ENCODE measurements at regions not wholly inside any gene's neighbourhood (a gene's known extent, or its start where the extent isn't known, plus 50 kb on each side); places are given as distances from the start of the nearest gene placed in this dataset.

- no peak for TF ChIP-seq CTCF (IDR thresholded peaks at IDR 0.05; ENCODE audit: insufficient read depth, low read length, poor library complexity, severe bottlenecking)
- TF ChIP-seq EZH2phosphoT487 (conservative IDR thresholded peaks at IDR 0.05; ENCODE audit: low read length) = no peak
Observed at GRCh38 chr15:47961401-47962090, 159.2 kb upstream of the SLC24A5 start.
